SK-N-SH (cell line): ENCODE measurements at regions not wholly inside any gene's neighbourhood (a gene's known extent, or its start where the extent isn't known, plus 50 kb on each side); places are given as distances from the start of the nearest gene placed in this dataset.

Source experiments
- CTCF ChIA-PET: fragments of 300-600, 350-600 bp; formaldehyde crosslinking; extraction: SDS; loops from one replicate; lab custom pipeline; 2021; lab: Yijun Ruan, JAX
- POLR2A ChIA-PET: fragments of 350-600 bp; sonication (Branson Sonifier 250); formaldehyde crosslinking; extraction: SDS; loops from one replicate; lab custom pipeline; 2020; ENCODE audit warnings: antibody characterized with exemption, inconsistent platforms; lab: Yijun Ruan, JAX
- DNase-seq: peaks from one replicate; pipeline ENCODE4 v3.0.0; 2012
- H2AFZ ChIP-seq: fragments of 200-600 bp; sonication (generic); 2 replicates; pipeline ENCODE4 v1.8.1; 2016; ENCODE audit warnings: antibody characterized with exemption, mild to moderate bottlenecking, low read depth
- H3F3A ChIP-seq: fragments of 200-600 bp; sonication (generic); replicated peaks from 2 replicates; pipeline ENCODE3; 2016; ENCODE audit warnings: antibody characterized with exemption, mild to moderate bottlenecking; ENCODE audit not compliant: insufficient read depth
- H3K27ac ChIP-seq, 2 experiments: fragments of 200-500 bp in 1 of 2; fragments of 200-600 bp in 1 of 2; sonication (Bioruptor generic) in 1 of 2; sonication (generic), shearing (Covaris generic) in 1 of 2; 2 replicates each; pipeline versions ENCODE4 v1.5.1 to v1.6.1; 2014 to 2016; ENCODE audit warnings: low read depth in 2 of 2, inconsistent platforms in 1 of 2, low read length in 1 of 2, mild to moderate bottlenecking in 1 of 2, mixed read lengths in 1 of 2
- H3K27me3 ChIP-seq: fragments of 200-600 bp; sonication (generic), shearing (Covaris generic); 2 replicates; pipeline ENCODE4 v1.6.1; 2016; ENCODE audit warnings: mixed run types; ENCODE audit not compliant: insufficient read depth
- H3K36me3 ChIP-seq, 2 experiments: fragments of 200-500 bp in 1 of 2; fragments of 200-600 bp in 1 of 2; sonication (Bioruptor generic) in 1 of 2; sonication (generic) in 1 of 2; replicated peaks in 1 of 2; 2 replicates each; pipeline versions ENCODE3 to v1.5.1; 2014 to 2016; ENCODE audit warnings: low read length in 1 of 2, mild to moderate bottlenecking in 1 of 2; ENCODE audit not compliant: insufficient read depth in 2 of 2, control insufficient read depth in 1 of 2
- H3K4me1 ChIP-seq, 2 experiments: fragments of 200-500 bp in 1 of 2; fragments of 200-600 bp in 1 of 2; sonication (Bioruptor generic) in 1 of 2; sonication (generic), shearing (Covaris generic) in 1 of 2; 2 replicates each; pipeline versions ENCODE4 v1.5.1 to v1.6.1; 2014 to 2016; ENCODE audit warnings: low read depth in 1 of 2, low read length in 1 of 2, mixed run types in 1 of 2; ENCODE audit not compliant: insufficient read depth in 2 of 2, control insufficient read depth in 1 of 2
- H3K4me2 ChIP-seq: fragments of 200-600 bp; sonication (generic), shearing (Covaris generic); 2 replicates; pipeline ENCODE4 v1.6.1; 2017; ENCODE audit warnings: mixed run types
- H3K4me3 ChIP-seq, 2 experiments: fragments of 200-500 bp in 1 of 2; fragments of 200-600 bp in 1 of 2; sonication (Bioruptor generic) in 1 of 2; sonication (generic), shearing (Covaris generic) in 1 of 2; 2 replicates each; pipeline versions ENCODE4 v1.5.1 to v1.8.1; 2014 to 2016; ENCODE audit warnings: low read depth in 2 of 2, inconsistent platforms in 1 of 2, low read length in 1 of 2, mild to moderate bottlenecking in 1 of 2, mixed read lengths in 1 of 2, moderate library complexity in 1 of 2
- H3K79me2 ChIP-seq: fragments of 200-600 bp; sonication (generic); 2 replicates; pipeline ENCODE4 v1.8.1; 2017; ENCODE audit warnings: mild to moderate bottlenecking; ENCODE audit not compliant: insufficient read depth
- H3K9ac ChIP-seq: fragments of 200-600 bp; sonication (generic); 2 replicates; pipeline ENCODE4 v1.6.1; 2017; ENCODE audit warnings: mixed run types
- H3K9me2 ChIP-seq: fragments of 200-600 bp; sonication (generic); 2 replicates; pipeline ENCODE4 v1.6.1; 2017; ENCODE audit warnings: mixed run types
- H3K9me3 ChIP-seq: fragments of 200-600 bp; sonication (generic); 2 replicates; pipeline ENCODE4 v1.6.1; 2017; ENCODE audit warnings: mixed run types, mild to moderate bottlenecking, moderate library complexity
- H4K20me1 ChIP-seq: fragments of 200-600 bp; sonication (generic); 2 replicates; pipeline ENCODE4 v1.6.1; 2017; ENCODE audit warnings: mild to moderate bottlenecking, mixed run types; ENCODE audit not compliant: insufficient read depth
- CHD2 ChIP-seq: fragments of 150-350 bp; IDR thresholded peaks from 2 replicates; pipeline ENCODE4 v1.6.1; 2018; ENCODE audit warnings: low read length; ENCODE audit not compliant: partially characterized antibody
- EZH2phosphoT487 ChIP-seq: fragments of 200-600 bp; sonication (generic); IDR thresholded peaks from 2 replicates; pipeline ENCODE4 v1.6.1; 2017; ENCODE audit warnings: low read depth, mixed run types, mild to moderate bottlenecking, antibody characterized with exemption, moderate library complexity, borderline replicate concordance
- FOXJ3 ChIP-seq: sonication (generic); formaldehyde crosslinking; IDR thresholded peaks from 2 replicates; pipeline ENCODE4 v1.5.1; 2020; ENCODE audit warnings: mild to moderate bottlenecking, missing genetic modification reagents
- FOXM1 ChIP-seq: IDR thresholded peaks from 2 replicates; pipeline ENCODE4 v1.4.0; 2012; ENCODE audit warnings: low read depth, mild to moderate bottlenecking
- GABPA ChIP-seq: IDR thresholded peaks from 2 replicates; pipeline ENCODE4 v1.4.0; 2012; ENCODE audit warnings: low read depth, mild to moderate bottlenecking
- GATA2 ChIP-seq: sonication (generic); formaldehyde crosslinking; IDR thresholded peaks from 2 replicates; pipeline ENCODE4 v1.5.0; 2020; ENCODE audit warnings: mild to moderate bottlenecking, missing genetic modification reagents
- JUND ChIP-seq: IDR thresholded peaks from 2 replicates; pipeline ENCODE4 v1.4.0; 2012
- MAX ChIP-seq: IDR thresholded peaks from 2 replicates; pipeline ENCODE4 v1.4.0; 2012; ENCODE audit warnings: low read depth
- NFIC ChIP-seq: IDR thresholded peaks from 2 replicates; pipeline ENCODE4 v1.4.0; 2012; ENCODE audit warnings: borderline replicate concordance
- NRF1 ChIP-seq: IDR thresholded peaks from 2 replicates; pipeline ENCODE4 v1.6.1; 2012; ENCODE audit warnings: low read depth, mild to moderate bottlenecking, low read length
- PBX3 ChIP-seq: IDR thresholded peaks from 2 replicates; pipeline ENCODE4; 2012
- POLR2AphosphoS5 ChIP-seq: IDR thresholded peaks from 2 replicates; pipeline ENCODE4 v1.6.1; 2012; ENCODE audit warnings: low read depth, low read length
- RAD21 ChIP-seq: IDR thresholded peaks from 2 replicates; pipeline ENCODE4 v1.6.1; 2012; ENCODE audit warnings: mild to moderate bottlenecking, low read length
- RCOR1 ChIP-seq: fragments of 150-350 bp; IDR thresholded peaks from 2 replicates; pipeline ENCODE4 v1.6.1; 2017; ENCODE audit warnings: antibody characterized with exemption, low read length
- TCF12 ChIP-seq: IDR thresholded peaks from 2 replicates; pipeline ENCODE4 v1.4.0; 2012
- YY1 ChIP-seq: IDR thresholded peaks from 2 replicates; pipeline ENCODE4 v1.4.0; 2012; ENCODE audit warnings: low read depth, mild to moderate bottlenecking
- WGBS: methylation state at CpG from one replicate; pipeline ENCODE4 v1.1.6; 2017; ENCODE audit warnings: low lambda C conversion rate; 5-methylcytosine and 5-hydroxymethylcytosine counted together
- TF ChIP-seq, protein P1 (sequence below): IDR thresholded peaks from 2 replicates; pipeline ENCODE4 v1.4.0; 2012; ENCODE audit warnings: low read depth, borderline replicate concordance
- TF ChIP-seq, protein P2 (sequence below): fragments of 150-350 bp; IDR thresholded peaks from 2 replicates; pipeline ENCODE4 v1.6.1; 2016; ENCODE audit warnings: mild to moderate bottlenecking, low read depth, low read length
- TF ChIP-seq, protein P3 (sequence below): fragments of 150-350 bp; IDR thresholded peaks from 2 replicates; pipeline ENCODE4 v1.6.1; 2017; ENCODE audit warnings: antibody characterized with exemption, low read length, low read depth, borderline replicate concordance

DNA sequence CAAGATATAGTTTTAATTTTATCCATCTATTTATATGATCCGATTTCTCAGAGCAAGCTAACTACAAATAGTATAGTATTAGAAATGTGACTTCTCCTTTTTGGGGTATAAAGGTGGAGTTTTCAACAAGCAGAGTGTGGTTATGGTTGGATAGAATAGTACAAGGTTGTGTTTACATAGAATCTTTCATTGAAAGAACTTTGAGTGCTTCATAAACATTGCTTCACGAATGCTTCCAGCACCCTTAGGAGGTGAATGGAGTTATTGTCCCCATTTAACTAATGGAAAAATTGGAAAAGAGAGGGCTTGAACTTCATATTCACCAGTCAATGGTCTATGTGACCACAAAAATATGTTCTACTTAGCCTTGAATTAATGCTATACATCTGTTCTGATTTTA, 134.1 kb upstream of the CITED2 start:
- no peak for DNase-seq
- Histone ChIP-seq H3F3A (no peaks in the 10 kb centered on the region), H2AFZ (no peak overlapping the region), H3K4me2 (no peak overlapping the region), H3K27me3 (no peaks in the 10 kb centered on the region), H3K36me3 (no peaks in the 10 kb centered on the region), H4K20me1 (no peaks in the 10 kb centered on the region), H3K4me3 (no peak overlapping the region), H3K9ac (no peak overlapping the region), H3K27ac (no peak overlapping the region), H3K9me2 (no peaks in the 10 kb centered on the region), H3K9me3 (no peaks in the 10 kb centered on the region), H3K79me2 (no peaks in the 10 kb centered on the region), H3K4me1 (no peaks in the 10 kb centered on the region)
- WGBS: 30% methylated on average over 2 of the region's 2 CpGs
- ChIA-PET POLR2A (no interaction called here), CTCF (no interaction called here)
- TF ChIP-seq MAX: no peak
- no peak for TF ChIP-seq FOXJ3 (CRISPR knock-in tag)
- TF ChIP-seq, protein P1, sequence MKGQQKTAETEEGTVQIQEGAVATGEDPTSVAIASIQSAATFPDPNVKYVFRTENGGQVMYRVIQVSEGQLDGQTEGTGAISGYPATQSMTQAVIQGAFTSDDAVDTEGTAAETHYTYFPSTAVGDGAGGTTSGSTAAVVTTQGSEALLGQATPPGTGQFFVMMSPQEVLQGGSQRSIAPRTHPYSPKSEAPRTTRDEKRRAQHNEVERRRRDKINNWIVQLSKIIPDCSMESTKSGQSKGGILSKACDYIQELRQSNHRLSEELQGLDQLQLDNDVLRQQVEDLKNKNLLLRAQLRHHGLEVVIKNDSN: no peak
- TF ChIP-seq GABPA: no peak
- no peak for TF ChIP-seq CHD2
- no peak for TF ChIP-seq NRF1
- no peak for TF ChIP-seq TCF12
- TF ChIP-seq PBX3: no peak
- TF ChIP-seq YY1: no peak
- no peak for TF ChIP-seq NFIC
- no peak for TF ChIP-seq RAD21
- TF ChIP-seq GATA2 (CRISPR knock-in tag): no peak
- TF ChIP-seq, protein P2, sequence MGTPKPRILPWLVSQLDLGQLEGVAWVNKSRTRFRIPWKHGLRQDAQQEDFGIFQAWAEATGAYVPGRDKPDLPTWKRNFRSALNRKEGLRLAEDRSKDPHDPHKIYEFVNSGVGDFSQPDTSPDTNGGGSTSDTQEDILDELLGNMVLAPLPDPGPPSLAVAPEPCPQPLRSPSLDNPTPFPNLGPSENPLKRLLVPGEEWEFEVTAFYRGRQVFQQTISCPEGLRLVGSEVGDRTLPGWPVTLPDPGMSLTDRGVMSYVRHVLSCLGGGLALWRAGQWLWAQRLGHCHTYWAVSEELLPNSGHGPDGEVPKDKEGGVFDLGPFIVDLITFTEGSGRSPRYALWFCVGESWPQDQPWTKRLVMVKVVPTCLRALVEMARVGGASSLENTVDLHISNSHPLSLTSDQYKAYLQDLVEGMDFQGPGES: no peak
- TF ChIP-seq POLR2AphosphoS5: no peak
- no peak for TF ChIP-seq FOXM1
- no peak for TF ChIP-seq RCOR1
- TF ChIP-seq, protein P3, sequence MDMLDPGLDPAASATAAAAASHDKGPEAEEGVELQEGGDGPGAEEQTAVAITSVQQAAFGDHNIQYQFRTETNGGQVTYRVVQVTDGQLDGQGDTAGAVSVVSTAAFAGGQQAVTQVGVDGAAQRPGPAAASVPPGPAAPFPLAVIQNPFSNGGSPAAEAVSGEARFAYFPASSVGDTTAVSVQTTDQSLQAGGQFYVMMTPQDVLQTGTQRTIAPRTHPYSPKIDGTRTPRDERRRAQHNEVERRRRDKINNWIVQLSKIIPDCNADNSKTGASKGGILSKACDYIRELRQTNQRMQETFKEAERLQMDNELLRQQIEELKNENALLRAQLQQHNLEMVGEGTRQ: no peak
- TF ChIP-seq JUND: no peak
- TF ChIP-seq EZH2phosphoT487: no peak
